Neural cell (in vitro differentiated cells): ENCODE measurements at regions not wholly inside any gene's neighbourhood (a gene's known extent, or its start where the extent isn't known, plus 50 kb on each side); places are given as distances from the start of the nearest gene placed in this dataset.

ENCODE experiments used
- H2AFZ ChIP-seq: fragments of 200-600, 300-800 bp; sonication (generic), shearing (Covaris generic); 2 replicates; pipeline ENCODE4 v1.6.0; 2014; ENCODE audit warnings: low read depth, mild to moderate bottlenecking, antibody characterized with exemption, low read length, moderate library complexity
- H3F3A ChIP-seq: fragments of 200-600 bp; shearing (Covaris generic); 2 replicates; pipeline ENCODE4 v1.6.1; 2016; ENCODE audit warnings: mild to moderate bottlenecking, moderate library complexity, mixed read lengths, antibody characterized with exemption, low read length; ENCODE audit not compliant: insufficient read depth, poor library complexity, severe bottlenecking
- H3K27ac ChIP-seq: fragments of 200-600, 300-800 bp; sonication (generic), shearing (Covaris generic); 2 replicates; pipeline ENCODE4 v1.5.1; 2014; ENCODE audit warnings: mild to moderate bottlenecking, low read length, moderate library complexity
- H3K27me3 ChIP-seq: fragments of 300-800, 200-600 bp; sonication (generic), shearing (Covaris generic); 2 replicates; pipeline ENCODE4 v1.6.0; 2014; ENCODE audit warnings: mild to moderate bottlenecking, low read depth, low read length, moderate library complexity; ENCODE audit not compliant: insufficient read depth
- H3K36me3 ChIP-seq: fragments of 300-800, 200-600 bp; sonication (generic), shearing (Covaris generic); 2 replicates; pipeline ENCODE4 v1.5.1; 2014; ENCODE audit warnings: mild to moderate bottlenecking, antibody characterized with exemption, low read length, moderate library complexity; ENCODE audit not compliant: insufficient read depth
- H3K4me2 ChIP-seq: fragments of 300-800, 200-600 bp; sonication (generic), shearing (Covaris generic); 2 replicates; pipeline ENCODE4 v1.6.0; 2014; ENCODE audit warnings: mild to moderate bottlenecking, low read length
- H3K4me3 ChIP-seq: fragments of 300-800, 200-600 bp; sonication (generic), shearing (Covaris generic); 2 replicates; pipeline ENCODE4 v1.5.1; 2014; ENCODE audit warnings: mild to moderate bottlenecking, low read length, moderate library complexity
- H3K79me2 ChIP-seq: fragments of 200-600 bp; shearing (Covaris generic); replicated peaks from 2 replicates; pipeline ENCODE4 v1.6.0; 2014; ENCODE audit warnings: mild to moderate bottlenecking, low read length, moderate library complexity; ENCODE audit not compliant: insufficient read depth
- H3K9ac ChIP-seq: fragments of 300-800, 200-600 bp; sonication (generic), shearing (Covaris generic); 2 replicates; pipeline ENCODE4 v1.6.1; 2016; ENCODE audit warnings: mild to moderate bottlenecking, low read length, mixed read lengths
- H3K9me2 ChIP-seq: fragments of 200-600 bp; shearing (Covaris generic); 2 replicates; pipeline ENCODE4 v1.6.1; 2016; ENCODE audit warnings: mild to moderate bottlenecking, low read length, mixed read lengths; ENCODE audit not compliant: insufficient read depth
- H3K9me3 ChIP-seq: fragments of 200-600, 300-800 bp; sonication (generic), shearing (Covaris generic); 2 replicates; pipeline ENCODE4 v1.6.1; 2016; ENCODE audit warnings: mild to moderate bottlenecking, mixed run types, low read length, moderate library complexity, mixed read lengths
- H4K20me1 ChIP-seq: fragments of 200-600 bp; shearing (Covaris generic); 2 replicates; pipeline ENCODE4 v1.6.1; 2016; ENCODE audit warnings: mild to moderate bottlenecking, mixed run types; ENCODE audit not compliant: insufficient read depth
- EP300 ChIP-seq: fragments of 450-650 bp; conservative IDR thresholded peaks from 2 replicates; pipeline ENCODE4 v1.6.1; 2014; ENCODE audit warnings: antibody characterized with exemption, mild to moderate bottlenecking, moderate library complexity; ENCODE audit not compliant: poor library complexity, severe bottlenecking
- EZH2 ChIP-seq: fragments of 200-600, 300-800 bp; shearing (Covaris generic), sonication (generic); IDR thresholded peaks from 2 replicates; pipeline ENCODE4 v1.6.1; 2014; ENCODE audit warnings: antibody characterized with exemption, low read length, borderline replicate concordance, mild to moderate bottlenecking; ENCODE audit not compliant: insufficient read depth, poor library complexity, severe bottlenecking
- MXI1 ChIP-seq: fragments of 450-650 bp; conservative IDR thresholded peaks from 2 replicates; pipeline ENCODE4 v1.6.1; 2014; ENCODE audit warnings: antibody characterized with exemption, mild to moderate bottlenecking; ENCODE audit not compliant: poor library complexity, severe bottlenecking
- POLR2AphosphoS5 ChIP-seq: IDR thresholded peaks from 2 replicates; pipeline ENCODE4 v1.6.1; 2012
- RAD21 ChIP-seq: fragments of 450-650 bp; conservative IDR thresholded peaks from 2 replicates; pipeline ENCODE4 v1.6.1; 2014; ENCODE audit warnings: antibody characterized with exemption, mild to moderate bottlenecking, moderate library complexity
- SMC3 ChIP-seq: fragments of 450-650 bp; conservative IDR thresholded peaks from 2 replicates; pipeline ENCODE4 v1.6.1; 2014; ENCODE audit warnings: antibody characterized with exemption, mild to moderate bottlenecking, moderate library complexity; ENCODE audit not compliant: poor library complexity
- TAF1 ChIP-seq: IDR thresholded peaks from 2 replicates; pipeline ENCODE4 v1.6.1; 2012; ENCODE audit warnings: low read depth
- TF ChIP-seq, protein P1 (sequence below): IDR thresholded peaks from 2 replicates; pipeline ENCODE4 v1.6.1; 2012; ENCODE audit warnings: borderline replicate concordance
- TF ChIP-seq, protein P2 (sequence below): fragments of 450-650 bp; IDR thresholded peaks from 2 replicates; pipeline ENCODE4 v1.5.1; 2014; ENCODE audit warnings: antibody characterized with exemption, mild to moderate bottlenecking, moderate library complexity; ENCODE audit not compliant: poor library complexity, severe bottlenecking

DNA sequence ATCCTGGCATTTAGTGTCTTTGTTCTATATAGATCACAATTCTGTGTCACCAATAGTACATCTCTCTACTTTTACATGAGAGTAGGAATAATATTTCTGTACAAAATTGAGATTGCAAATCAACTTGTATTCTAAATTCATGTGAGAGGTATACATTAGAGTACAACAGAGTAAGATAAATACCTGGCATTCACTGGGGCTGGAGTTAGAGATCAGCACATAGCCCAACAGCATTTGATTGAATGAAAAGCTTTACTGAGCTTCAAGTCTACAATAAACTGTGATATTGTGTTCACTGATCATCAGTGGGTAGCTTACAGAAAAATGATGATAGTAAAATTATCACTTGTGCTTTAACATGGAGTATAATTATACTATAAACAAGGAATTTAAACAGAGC lies 1114.7 kb downstream of the REEP3 start:
- Histone ChIP-seq H3K36me3 (no peaks in the 10 kb centered on the region), H3K27me3 (no peaks in the 10 kb centered on the region), H3F3A (no peaks in the 10 kb centered on the region), H2AFZ (no peak overlapping the region), H3K4me3 (no peak overlapping the region), H4K20me1 (no peaks in the 10 kb centered on the region), H3K4me2 (no peak overlapping the region), H3K9me3 (no peaks in the 10 kb centered on the region), H3K9ac (no peak overlapping the region), H3K27ac (no peak overlapping the region), H3K79me2 (no peaks in the 10 kb centered on the region), H3K9me2 (no peaks in the 10 kb centered on the region)
- no peak for TF ChIP-seq POLR2AphosphoS5
- no peak for TF ChIP-seq SMC3
- TF ChIP-seq MXI1: no peak
- no peak for TF ChIP-seq RAD21
- TF ChIP-seq EP300: no peak
- no peak for TF ChIP-seq TAF1
- TF ChIP-seq, protein P1, sequence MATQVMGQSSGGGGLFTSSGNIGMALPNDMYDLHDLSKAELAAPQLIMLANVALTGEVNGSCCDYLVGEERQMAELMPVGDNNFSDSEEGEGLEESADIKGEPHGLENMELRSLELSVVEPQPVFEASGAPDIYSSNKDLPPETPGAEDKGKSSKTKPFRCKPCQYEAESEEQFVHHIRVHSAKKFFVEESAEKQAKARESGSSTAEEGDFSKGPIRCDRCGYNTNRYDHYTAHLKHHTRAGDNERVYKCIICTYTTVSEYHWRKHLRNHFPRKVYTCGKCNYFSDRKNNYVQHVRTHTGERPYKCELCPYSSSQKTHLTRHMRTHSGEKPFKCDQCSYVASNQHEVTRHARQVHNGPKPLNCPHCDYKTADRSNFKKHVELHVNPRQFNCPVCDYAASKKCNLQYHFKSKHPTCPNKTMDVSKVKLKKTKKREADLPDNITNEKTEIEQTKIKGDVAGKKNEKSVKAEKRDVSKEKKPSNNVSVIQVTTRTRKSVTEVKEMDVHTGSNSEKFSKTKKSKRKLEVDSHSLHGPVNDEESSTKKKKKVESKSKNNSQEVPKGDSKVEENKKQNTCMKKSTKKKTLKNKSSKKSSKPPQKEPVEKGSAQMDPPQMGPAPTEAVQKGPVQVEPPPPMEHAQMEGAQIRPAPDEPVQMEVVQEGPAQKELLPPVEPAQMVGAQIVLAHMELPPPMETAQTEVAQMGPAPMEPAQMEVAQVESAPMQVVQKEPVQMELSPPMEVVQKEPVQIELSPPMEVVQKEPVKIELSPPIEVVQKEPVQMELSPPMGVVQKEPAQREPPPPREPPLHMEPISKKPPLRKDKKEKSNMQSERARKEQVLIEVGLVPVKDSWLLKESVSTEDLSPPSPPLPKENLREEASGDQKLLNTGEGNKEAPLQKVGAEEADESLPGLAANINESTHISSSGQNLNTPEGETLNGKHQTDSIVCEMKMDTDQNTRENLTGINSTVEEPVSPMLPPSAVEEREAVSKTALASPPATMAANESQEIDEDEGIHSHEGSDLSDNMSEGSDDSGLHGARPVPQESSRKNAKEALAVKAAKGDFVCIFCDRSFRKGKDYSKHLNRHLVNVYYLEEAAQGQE: no peak
- TF ChIP-seq, protein P2, sequence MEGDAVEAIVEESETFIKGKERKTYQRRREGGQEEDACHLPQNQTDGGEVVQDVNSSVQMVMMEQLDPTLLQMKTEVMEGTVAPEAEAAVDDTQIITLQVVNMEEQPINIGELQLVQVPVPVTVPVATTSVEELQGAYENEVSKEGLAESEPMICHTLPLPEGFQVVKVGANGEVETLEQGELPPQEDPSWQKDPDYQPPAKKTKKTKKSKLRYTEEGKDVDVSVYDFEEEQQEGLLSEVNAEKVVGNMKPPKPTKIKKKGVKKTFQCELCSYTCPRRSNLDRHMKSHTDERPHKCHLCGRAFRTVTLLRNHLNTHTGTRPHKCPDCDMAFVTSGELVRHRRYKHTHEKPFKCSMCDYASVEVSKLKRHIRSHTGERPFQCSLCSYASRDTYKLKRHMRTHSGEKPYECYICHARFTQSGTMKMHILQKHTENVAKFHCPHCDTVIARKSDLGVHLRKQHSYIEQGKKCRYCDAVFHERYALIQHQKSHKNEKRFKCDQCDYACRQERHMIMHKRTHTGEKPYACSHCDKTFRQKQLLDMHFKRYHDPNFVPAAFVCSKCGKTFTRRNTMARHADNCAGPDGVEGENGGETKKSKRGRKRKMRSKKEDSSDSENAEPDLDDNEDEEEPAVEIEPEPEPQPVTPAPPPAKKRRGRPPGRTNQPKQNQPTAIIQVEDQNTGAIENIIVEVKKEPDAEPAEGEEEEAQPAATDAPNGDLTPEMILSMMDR: no peak
- TF ChIP-seq EZH2: no peak

DNA sequence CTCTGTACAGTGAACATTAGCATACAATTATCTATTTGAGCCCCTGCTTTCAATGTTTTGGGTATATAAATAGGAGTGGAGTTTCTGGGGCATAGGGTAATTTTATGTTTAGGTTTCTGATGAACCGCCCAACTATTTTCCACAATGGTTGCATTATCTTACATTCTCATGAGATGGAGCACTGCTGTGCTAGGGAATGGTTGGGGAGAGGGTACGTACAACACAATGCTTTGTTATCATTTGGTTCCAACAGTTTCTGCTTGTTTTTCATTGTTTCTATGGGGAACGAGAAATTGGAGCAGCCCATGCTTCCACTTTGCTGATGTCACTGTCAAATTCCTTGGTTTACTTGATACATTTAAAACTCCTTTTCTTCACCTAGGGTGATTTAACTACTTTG lies 1115.3 kb downstream of the REEP3 start:
- H3K27me3 ChIP-seq: no peaks in the 10 kb centered on the region
- no peaks in the 10 kb centered on the region for H3K9me2 ChIP-seq
- no peaks in the 10 kb centered on the region for H3K9me3 ChIP-seq
- no peaks in the 10 kb centered on the region for H3K36me3 ChIP-seq
- no peaks in the 10 kb centered on the region for H3F3A ChIP-seq
- no peak overlapping the region for H3K9ac ChIP-seq
- H3K4me2 ChIP-seq: no peak overlapping the region
- H2AFZ ChIP-seq: no peak overlapping the region
- H3K4me3 ChIP-seq: no peak overlapping the region
- no peak overlapping the region for H3K27ac ChIP-seq
- TF ChIP-seq POLR2AphosphoS5 (no peak), EP300 (no peak), TAF1 (no peak), EZH2 (no peak), SMC3 (no peak), MXI1 (no peak), RAD21 (no peak)
- TF ChIP-seq, protein P1: no peak
- TF ChIP-seq, protein P2: no peak
- no peaks in the 10 kb centered on the region for H4K20me1 ChIP-seq
- H3K79me2 ChIP-seq: no peaks in the 10 kb centered on the region
